Fibroblast of skin of scalp (primary cell): ENCODE measurements at regions not wholly inside any gene's neighbourhood (a gene's known extent, or its start where the extent isn't known, plus 50 kb on each side); places are given as distances from the start of the nearest gene placed in this dataset.
"Not testable (repeated sequence)": the region's sequence is repeated elsewhere in the genome, so short reads cannot be mapped to it uniquely, and the experiment has no call there.

ENCODE experiments used
- DNase-seq: peaks from one replicate; pipeline ENCODE4 v3.0.0-alpha.2; 2013

GRCh38 chr21:43286196-43286595, 117.4 kb downstream of the CRYAA start:
- DNase-seq, result no peak

DNA sequence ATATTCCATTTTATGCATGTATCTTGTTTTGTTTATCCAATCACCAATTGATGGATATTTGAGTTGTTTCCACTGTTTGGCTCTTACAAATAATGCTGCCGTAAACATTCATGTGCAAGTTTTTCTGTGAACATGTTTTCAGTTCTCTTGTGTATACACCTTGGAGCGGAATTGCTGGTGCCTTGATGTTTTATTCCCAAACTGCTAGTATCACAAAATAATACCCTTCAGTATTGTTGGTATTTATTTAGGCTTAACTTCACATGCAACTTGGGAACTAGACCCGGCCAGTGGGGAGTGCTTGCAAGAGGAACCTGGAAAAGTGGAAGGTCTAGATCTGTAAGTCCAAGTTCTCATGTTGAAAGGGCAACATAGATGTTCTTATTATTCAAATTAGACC, 115.9 kb downstream of the CRYAA start:
- no peak for DNase-seq

DNA sequence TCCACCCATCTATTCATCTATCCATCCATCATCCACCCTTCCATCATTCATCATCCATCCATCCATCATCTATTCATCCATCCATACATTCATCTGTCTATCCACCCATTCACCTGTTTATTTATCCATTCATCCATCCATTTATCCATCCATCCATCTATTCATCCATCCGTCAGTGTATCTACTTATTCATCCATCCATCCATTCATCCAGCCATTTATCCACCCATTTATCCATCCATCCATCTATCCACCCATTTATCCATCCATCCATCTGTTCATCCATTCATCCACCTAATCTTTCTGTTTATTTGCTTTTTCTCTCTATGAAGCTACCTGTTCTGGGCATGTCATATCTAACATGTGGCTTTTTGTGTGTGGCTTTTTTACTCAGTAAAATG, 115.4 kb downstream of the CRYAA start:
- DNase-seq, result no peak

GRCh38 chr21:43283925-43284221, 115.1 kb downstream of the CRYAA start:
- not testable (repeated sequence) for DNase-seq

DNA sequence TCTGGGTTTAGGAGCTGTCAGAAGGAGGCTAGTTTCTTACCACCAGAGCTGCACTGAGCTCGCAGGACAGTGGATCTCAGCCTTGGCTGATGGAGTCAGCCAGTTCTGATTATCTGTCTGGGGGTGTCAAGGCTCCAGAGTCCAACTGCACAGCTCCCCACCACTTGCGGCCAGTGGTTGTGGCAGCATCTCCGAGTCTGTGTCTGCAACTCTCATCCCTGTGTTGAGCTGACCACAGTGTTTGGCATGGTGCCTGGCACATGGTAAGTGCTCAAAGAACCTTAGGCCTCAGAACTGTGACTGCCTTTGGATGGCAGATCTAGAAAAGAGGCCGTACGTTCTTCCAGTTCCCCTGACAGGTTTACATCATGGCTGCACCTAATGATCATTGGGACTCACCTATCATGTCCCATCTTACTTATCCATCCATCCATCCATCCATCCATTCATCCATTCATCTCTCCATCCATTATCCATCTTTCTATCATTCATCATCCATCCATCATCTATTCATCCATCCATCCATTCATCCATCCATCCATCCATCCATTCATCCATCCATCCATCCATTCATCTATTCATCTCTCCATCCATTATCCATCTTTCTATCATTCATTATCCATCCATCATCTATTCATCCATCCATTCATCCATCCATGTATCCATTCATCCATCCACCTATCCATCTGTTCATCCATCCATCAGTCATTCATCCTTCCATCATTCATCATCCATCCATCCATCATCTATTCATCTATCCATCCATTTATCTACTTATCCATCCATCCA, 114.5 kb downstream of the CRYAA start:
- DNase-seq, result no peak

DNA sequence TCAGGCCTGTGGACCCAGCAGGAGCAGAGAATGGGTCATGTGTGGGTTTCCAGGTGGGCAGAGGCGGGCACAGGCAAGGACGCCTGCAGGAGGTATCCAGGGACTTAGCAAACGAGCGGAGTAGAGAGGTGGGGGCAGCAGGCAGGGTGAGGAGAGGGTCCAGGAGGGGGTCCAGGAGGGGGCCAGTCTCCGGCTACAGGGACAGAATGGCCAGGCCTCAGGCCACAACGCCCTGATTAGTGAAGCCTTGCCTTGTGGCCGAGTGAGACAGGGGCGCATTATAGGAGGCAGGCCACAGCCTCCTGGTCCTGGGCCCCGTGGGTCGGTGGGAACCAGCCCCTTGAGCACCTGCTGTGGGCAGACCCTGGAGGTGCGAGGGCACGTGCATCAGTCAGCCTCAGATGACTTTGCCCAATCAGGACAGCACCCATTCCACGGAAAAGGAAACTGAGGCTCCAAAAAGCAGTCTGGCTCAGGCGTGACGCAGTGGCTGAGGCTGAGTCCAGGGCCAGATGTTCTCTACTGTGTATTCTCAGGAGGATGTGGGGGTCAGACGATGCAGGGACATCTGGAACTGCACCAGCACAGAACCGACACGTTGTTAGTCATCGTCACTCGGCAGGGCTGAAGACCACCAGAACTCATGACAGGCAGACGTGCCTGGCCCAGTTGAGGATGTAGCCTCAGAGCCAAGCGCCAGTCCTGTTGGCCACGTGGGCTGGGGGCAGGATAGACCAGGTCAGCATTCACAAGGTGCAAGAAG, 113.7 kb downstream of the CRYAA start:
- no peak for DNase-seq

- no peak for DNase-seq
Observed at GRCh38 chr21:43281661-43282357, 113.0 kb downstream of the CRYAA start.

DNA sequence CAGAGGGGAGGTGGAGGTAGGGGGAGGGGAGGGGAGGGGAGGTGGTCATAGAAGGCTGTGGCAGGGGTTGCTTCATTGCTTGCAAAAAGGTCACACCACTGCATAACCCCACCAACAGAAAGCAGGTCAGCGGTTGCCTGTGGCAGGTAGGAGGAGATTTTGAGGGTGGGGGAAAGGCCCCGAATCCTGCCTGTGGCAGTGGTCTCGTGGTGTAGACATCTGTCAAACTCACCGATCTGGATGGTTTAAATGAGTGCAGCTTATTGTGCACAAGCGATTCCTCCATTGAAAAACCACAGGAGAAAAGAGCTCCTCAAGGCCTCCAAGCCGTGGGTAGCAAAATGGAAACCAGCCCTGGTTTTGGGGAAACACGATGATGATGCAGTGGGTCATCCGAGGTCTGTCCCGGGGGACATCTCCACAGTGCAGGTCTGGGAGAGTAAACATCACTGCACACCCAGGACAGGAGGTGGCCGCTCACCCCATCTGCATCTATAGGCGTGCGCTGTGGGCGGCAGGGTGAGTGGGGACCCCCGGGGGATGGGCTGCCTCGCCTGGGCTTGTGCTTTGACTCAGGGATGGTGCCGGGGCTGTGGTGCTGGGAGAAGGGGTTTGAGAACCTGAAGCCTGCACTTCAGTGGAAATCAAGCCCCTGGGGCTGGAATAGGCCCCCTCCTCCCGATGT, 112.3 kb downstream of the CRYAA start:
- no peak for DNase-seq

GRCh38 chr21:43279578-43279894, 110.7 kb downstream of the CRYAA start:
- DNase-seq, result no peak

DNA sequence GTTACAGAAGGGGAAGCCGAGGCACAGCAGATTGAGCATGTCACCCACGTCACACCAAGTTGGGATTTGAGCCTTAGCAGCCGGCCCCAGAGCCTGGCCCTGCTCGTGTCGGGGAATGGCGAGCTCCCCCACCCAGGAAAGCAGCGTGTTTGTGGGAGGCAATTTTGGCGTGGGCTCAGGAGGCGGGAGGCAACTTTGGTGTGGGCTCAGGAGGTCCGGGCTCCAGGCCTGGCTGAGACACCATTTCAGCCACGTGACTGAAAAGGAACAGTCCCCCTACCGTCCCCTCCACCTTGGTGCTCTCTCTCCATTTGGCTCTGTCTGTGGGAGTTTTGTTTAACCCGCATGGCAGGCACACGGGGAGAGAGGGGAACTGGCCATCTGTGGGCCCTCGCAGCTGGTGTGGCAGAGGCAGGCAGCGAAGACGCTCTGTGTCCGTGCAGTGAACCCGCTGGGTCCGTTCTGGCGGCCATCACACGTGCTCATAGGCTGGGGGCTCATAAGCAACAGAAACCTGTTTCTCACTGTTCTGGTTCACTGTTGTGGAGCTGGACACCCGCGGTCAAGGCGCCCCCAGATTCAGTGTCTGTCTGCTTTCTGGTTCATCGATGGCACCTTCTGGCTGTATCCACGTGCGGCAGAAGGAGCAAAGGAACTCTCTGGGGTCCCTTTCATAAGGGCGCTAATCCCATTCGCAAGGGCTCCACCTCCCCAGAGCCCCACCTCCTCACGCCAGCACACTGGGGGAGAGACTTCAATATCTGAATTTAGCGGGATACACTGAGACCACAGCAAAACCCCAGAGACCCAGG, 110.2 kb downstream of the CRYAA start:
- DNase-seq, result no peak

- no peak for DNase-seq
Observed at GRCh38 chr21:43278359-43278758, 109.6 kb downstream of the CRYAA start.

DNA sequence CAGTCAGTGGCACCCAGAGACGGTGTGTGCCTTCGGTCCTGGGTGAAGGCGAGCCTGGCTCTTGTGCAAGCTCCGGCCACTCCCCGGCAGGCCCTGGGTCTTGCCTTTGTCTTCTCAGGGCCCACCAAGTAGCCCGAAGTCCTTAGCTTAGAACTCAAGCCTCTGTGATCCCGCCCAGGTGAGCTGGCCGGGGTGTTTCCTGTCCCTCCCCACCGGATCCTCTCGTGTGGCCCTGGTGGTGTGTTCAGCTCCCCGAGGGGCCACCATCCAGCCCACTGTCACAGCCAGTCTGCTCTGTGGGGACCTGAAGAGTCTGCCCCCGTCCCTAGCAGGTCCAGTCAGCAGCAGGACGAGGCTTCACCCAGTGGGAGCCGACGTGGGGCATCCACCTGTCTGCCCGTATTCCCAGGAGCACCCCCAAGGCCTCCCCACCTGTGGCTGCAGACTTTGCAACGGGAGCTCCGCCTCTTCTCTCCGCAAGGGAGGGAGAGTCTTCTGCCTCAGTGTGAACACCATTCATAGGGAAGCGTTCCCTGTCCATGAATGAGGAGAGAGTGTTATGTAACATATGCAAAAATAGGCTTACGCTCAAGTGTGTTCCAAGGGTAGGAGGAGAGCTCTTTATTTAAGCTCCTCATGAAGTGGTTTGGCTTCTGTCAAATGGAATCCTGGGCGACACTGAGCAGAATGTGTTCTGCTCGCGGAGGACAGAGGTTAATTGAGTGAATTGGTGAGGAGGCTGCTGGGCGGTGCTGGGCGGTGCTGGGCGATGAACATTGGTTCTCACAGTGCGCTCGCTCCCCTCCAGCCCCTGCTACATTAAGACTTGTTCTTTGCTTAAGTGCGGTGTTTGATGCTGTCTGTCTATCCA, 108.9 kb downstream of the CRYAA start:
- no peak for DNase-seq

- no peak for DNase-seq
Observed at GRCh38 chr21:43276811-43277210, 108.0 kb downstream of the CRYAA start.

GRCh38 chr21:43275421-43276211, 106.8 kb downstream of the CRYAA start:
- DNase-seq, result no peak

GRCh38 chr21:43274946-43275310, 106.1 kb downstream of the CRYAA start:
- no peak for DNase-seq

- no peak for DNase-seq
Observed at GRCh38 chr21:43274022-43274945, 105.5 kb downstream of the CRYAA start.

DNA sequence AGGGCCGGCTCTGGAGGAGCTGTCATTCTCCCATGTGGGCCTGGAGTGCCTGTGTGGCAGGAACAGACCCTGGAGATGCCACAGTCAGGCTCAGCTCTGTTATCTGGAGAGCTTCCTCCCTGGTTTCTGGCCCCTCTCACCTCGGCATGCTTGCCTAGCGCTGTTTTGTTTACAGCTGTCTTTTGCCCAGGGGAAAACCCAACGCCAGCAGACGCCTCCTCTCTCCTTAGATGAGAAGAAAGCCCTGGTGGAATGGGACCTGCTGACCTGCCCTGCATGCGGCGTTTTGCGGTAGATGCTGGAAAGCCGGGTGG, 104.9 kb downstream of the CRYAA start:
- DNase-seq, result no peak

DNA sequence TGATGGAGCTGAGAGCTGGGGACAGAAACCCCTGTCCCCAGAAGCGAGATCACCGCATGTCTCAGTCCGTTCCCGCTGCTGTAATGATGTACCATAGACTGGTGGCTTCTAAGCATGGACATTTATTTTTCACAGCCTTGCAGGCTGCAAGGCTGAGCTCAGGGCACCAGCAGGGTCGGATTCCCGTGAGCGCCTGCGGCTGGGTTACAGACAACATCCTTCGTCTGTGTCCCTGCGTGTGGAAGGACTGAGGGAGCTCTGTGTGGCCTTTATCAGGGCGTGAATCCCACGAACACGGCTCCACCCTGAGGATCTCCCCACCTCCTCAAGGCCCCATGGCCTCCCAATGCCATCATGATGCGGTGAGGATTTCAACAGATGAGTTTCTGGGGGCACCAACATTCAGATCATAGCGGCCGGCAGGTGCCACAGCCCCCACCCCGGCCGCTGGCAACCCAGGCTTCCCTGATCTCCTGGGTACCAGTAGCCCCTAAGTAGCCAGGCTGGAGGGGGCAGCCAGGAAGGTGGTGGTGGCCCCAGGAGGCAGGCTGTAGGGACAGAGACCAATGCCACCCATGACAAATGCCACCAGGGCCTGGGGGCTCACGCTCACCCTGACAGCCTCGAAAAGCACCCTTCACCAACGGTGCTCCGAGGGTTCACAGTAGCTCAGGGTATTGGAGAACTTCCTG, 104.4 kb downstream of the CRYAA start:
- DNase-seq, result no peak

DNA sequence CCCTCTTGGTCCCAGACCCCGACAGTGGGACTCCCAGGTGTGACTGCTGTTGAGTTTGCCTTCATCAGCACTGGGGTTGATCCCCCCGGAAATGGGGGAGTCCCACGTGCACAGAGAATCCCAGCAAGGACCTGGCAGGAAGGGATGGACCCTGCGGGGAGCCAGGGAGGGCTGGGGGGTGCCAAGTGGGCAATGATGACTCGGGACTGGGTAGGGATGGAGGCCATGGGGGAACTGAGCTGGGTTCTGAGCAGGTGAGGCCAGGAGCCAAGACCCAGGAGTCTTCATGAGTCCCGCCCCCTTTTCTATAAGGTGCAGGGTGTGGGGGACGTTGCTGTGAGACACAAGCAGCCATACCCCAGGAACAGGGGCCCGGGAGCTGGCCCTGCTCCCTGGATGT, 103.8 kb downstream of the CRYAA start:
- no peak for DNase-seq
